Panc1 (cell line): ENCODE measurements at regions not wholly inside any gene's neighbourhood (a gene's known extent, or its start where the extent isn't known, plus 50 kb on each side); places are given as distances from the start of the nearest gene placed in this dataset.

Experiments used
- CTCF ChIP-seq: fragments of 450-650 bp; IDR thresholded peaks from 2 replicates; pipeline ENCODE4 v1.5.1; 2017; ENCODE audit warnings: mild to moderate bottlenecking
- POLR2AphosphoS5 ChIP-seq: IDR thresholded peaks from 2 replicates; pipeline ENCODE4 v1.6.1; 2012; ENCODE audit warnings: mild to moderate bottlenecking, low read depth, low read length, moderate library complexity
- REST ChIP-seq, 2 experiments: IDR thresholded peaks; 2 replicates each; pipeline ENCODE4 v1.6.1; 2011 to 2012; ENCODE audit warnings: low read depth in 2 of 2, control low read depth in 1 of 2, low read length in 1 of 2, mild to moderate bottlenecking in 1 of 2, moderate library complexity in 1 of 2; ENCODE audit not compliant: insufficient read depth in 1 of 2
- TCF7L2 ChIP-seq: IDR thresholded peaks from 2 replicates; pipeline ENCODE4 v1.6.1; 2011; ENCODE audit warnings: mild to moderate bottlenecking, low read depth, low read length, inconsistent platforms

GRCh38 chr13:24038405-24038804 lies 122.1 kb upstream of the SPATA13 start:
- TF ChIP-seq CTCF (no peak), REST (IDR thresholded peaks at IDR 0.05; ENCODE audit: insufficient read depth in 1 of 2, low read depth in 2 of 2, low read length in 1 of 2) (no peak), POLR2AphosphoS5 (no peak), TCF7L2 (no peak)
